ENCODE measurements at regions not wholly inside any gene's neighbourhood (a gene's known extent, or its start where the extent isn't known, plus 50 kb on each side); places are given as distances from the start of the nearest gene placed in this dataset.

- DNase-seq (ENCODE audit: low spot score), result no peak
Measured at GRCh38 chr15:53305101-53305500, 454.4 kb downstream of the WDR72 start.

GRCh38 chr15:53297828-53298227 lies 461.6 kb downstream of the WDR72 start:
- DNase-seq (ENCODE audit: low spot score), result no peak

GRCh38 chr15:53296603-53297002 lies 462.9 kb downstream of the WDR72 start:
- DNase-seq (ENCODE audit: low spot score), result no peak

- no peak for DNase-seq (ENCODE audit: low spot score)
Measured at GRCh38 chr15:53295574-53295973, 463.9 kb downstream of the WDR72 start.

- DNase-seq (ENCODE audit: low spot score), result no peak
Measured at GRCh38 chr15:53288542-53288941, 470.9 kb downstream of the WDR72 start.

- no peak for DNase-seq (ENCODE audit: low spot score)
Measured at GRCh38 chr15:53274630-53275029, 484.5 kb upstream of the ONECUT1 start.

- no peak for DNase-seq (ENCODE audit: low spot score)
Measured at GRCh38 chr15:53272116-53272515, 482.0 kb upstream of the ONECUT1 start.

GRCh38 chr15:53266176-53266575 lies 476.0 kb upstream of the ONECUT1 start:
- DNase-seq (ENCODE audit: low spot score), result no peak

- no peak for DNase-seq (ENCODE audit: low spot score)
Measured at GRCh38 chr15:53260647-53261046, 470.5 kb upstream of the ONECUT1 start.

- no peak for DNase-seq (ENCODE audit: low spot score)
Measured at GRCh38 chr15:53256457-53256856, 466.3 kb upstream of the ONECUT1 start.

GRCh38 chr15:53256043-53256442 lies 465.9 kb upstream of the ONECUT1 start:
- DNase-seq (ENCODE audit: low spot score), result no peak

GRCh38 chr15:53251996-53252395 lies 461.9 kb upstream of the ONECUT1 start:
- no peak for DNase-seq (ENCODE audit: low spot score)

GRCh38 chr15:53251523-53251922 lies 461.4 kb upstream of the ONECUT1 start:
- no peak for DNase-seq (ENCODE audit: low spot score)

- DNase-seq (ENCODE audit: low spot score), result no peak
Measured at GRCh38 chr15:53247041-53247708, 457.0 kb upstream of the ONECUT1 start.

- no peak for DNase-seq (ENCODE audit: low spot score)
Measured at GRCh38 chr15:53246404-53246803, 456.3 kb upstream of the ONECUT1 start.

- DNase-seq (ENCODE audit: low spot score), result no peak
Measured at GRCh38 chr15:53233801-53234200, 443.7 kb upstream of the ONECUT1 start.

- DNase-seq (ENCODE audit: low spot score), result no peak
Measured at GRCh38 chr15:53230473-53230872, 440.3 kb upstream of the ONECUT1 start.

GRCh38 chr15:53226559-53226958 lies 436.4 kb upstream of the ONECUT1 start:
- no peak for DNase-seq (ENCODE audit: low spot score)

- no peak for DNase-seq (ENCODE audit: low spot score)
Measured at GRCh38 chr15:53225781-53226180, 435.6 kb upstream of the ONECUT1 start.

GRCh38 chr15:53224371-53224770 lies 434.2 kb upstream of the ONECUT1 start:
- no peak for DNase-seq (ENCODE audit: low spot score)

- no peak for DNase-seq (ENCODE audit: low spot score)
Measured at GRCh38 chr15:53223815-53224214, 433.7 kb upstream of the ONECUT1 start.

- DNase-seq (ENCODE audit: low spot score), result no peak
Measured at GRCh38 chr15:53218666-53219580, 428.8 kb upstream of the ONECUT1 start.

GRCh38 chr15:53216036-53216435 lies 425.9 kb upstream of the ONECUT1 start:
- no peak for DNase-seq (ENCODE audit: low spot score)
